B cell (primary cell): ENCODE measurements at regions not wholly inside any gene's neighbourhood (a gene's known extent, or its start where the extent isn't known, plus 50 kb on each side); places are given as distances from the start of the nearest gene placed in this dataset.

Experiments
- EZH2 ChIP-seq: IDR thresholded peaks from 2 replicates; pipeline ENCODE4 v1.6.1; 2012; ENCODE audit warnings: borderline replicate concordance, low read depth, mild to moderate bottlenecking, moderate library complexity, low read length; ENCODE audit not compliant: insufficient read depth, poor library complexity, severe bottlenecking
- TF ChIP-seq, protein P1 (sequence below): fragments of 200-600 bp; IDR thresholded peaks from one replicate; pipeline ENCODE4 v1.8.0; 2022; ENCODE audit warnings: antibody characterized with exemption, mild to moderate bottlenecking

DNA sequence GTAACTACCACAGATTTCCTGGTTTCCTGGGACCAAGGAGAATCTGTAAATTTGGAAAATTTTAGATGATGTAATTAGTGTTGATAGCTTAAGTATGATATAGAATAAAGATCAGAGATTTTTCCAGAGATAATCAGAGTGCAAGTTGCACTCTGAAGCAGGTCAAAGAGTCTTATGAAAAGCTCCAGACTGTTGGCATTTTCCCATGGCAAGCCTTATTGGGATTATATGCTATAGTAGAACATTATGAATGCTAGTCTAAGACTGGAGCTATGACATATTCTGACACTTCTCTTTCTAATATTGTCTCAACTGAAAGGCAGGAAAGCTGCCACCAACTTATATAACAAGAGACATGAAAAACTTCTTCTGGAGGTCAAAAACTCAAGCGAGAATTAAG, 1638.3 kb upstream of the LRRTM1 start:
- TF ChIP-seq, protein P1, sequence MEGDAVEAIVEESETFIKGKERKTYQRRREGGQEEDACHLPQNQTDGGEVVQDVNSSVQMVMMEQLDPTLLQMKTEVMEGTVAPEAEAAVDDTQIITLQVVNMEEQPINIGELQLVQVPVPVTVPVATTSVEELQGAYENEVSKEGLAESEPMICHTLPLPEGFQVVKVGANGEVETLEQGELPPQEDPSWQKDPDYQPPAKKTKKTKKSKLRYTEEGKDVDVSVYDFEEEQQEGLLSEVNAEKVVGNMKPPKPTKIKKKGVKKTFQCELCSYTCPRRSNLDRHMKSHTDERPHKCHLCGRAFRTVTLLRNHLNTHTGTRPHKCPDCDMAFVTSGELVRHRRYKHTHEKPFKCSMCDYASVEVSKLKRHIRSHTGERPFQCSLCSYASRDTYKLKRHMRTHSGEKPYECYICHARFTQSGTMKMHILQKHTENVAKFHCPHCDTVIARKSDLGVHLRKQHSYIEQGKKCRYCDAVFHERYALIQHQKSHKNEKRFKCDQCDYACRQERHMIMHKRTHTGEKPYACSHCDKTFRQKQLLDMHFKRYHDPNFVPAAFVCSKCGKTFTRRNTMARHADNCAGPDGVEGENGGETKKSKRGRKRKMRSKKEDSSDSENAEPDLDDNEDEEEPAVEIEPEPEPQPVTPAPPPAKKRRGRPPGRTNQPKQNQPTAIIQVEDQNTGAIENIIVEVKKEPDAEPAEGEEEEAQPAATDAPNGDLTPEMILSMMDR, result no peak
- no peak for TF ChIP-seq EZH2
